Astrocyte (in vitro differentiated cells and primary cell): ENCODE measurements at regions not wholly inside any gene's neighbourhood (a gene's known extent, or its start where the extent isn't known, plus 50 kb on each side); places are given as distances from the start of the nearest gene placed in this dataset.

Source experiments
- DNase-seq: peaks from one replicate; pipeline ENCODE4 v3.0.0-alpha.2; 2010; ENCODE audit warnings: low read depth
- FAIRE-seq: peaks from 2 replicates; lab custom pipeline; 2011; peaks lifted over from hg19 to GRCh38; lab: Jason Lieb, UNC
- H2AFZ ChIP-seq: 2 replicates; pipeline ENCODE4 v1.6.0; 2012; ENCODE audit warnings: low read depth, low read length, inconsistent platforms
- H3K27ac ChIP-seq: 2 replicates; pipeline ENCODE4 v1.5.1; 2011; ENCODE audit warnings: low read depth, low read length, inconsistent platforms
- H3K27me3 ChIP-seq: 2 replicates; pipeline ENCODE4 v1.6.0; 2011; ENCODE audit warnings: low read length, inconsistent platforms; ENCODE audit not compliant: insufficient read depth
- H3K36me3 ChIP-seq: 2 replicates; pipeline ENCODE4 v1.5.1; 2011; ENCODE audit warnings: low read length, inconsistent platforms; ENCODE audit not compliant: insufficient read depth
- H3K4me1 ChIP-seq: 2 replicates; pipeline ENCODE4 v1.5.1; 2011; ENCODE audit warnings: low read length, inconsistent platforms; ENCODE audit not compliant: insufficient read depth
- H3K4me2 ChIP-seq: 2 replicates; pipeline ENCODE4 v1.6.0; 2012; ENCODE audit warnings: low read length, inconsistent platforms
- H3K4me3 ChIP-seq: 2 replicates; pipeline ENCODE4 v1.5.1; 2011; ENCODE audit warnings: low read depth, mild to moderate bottlenecking, low read length, inconsistent platforms; ENCODE audit not compliant: insufficient read depth
- H3K79me2 ChIP-seq: 2 replicates; pipeline ENCODE4 v1.6.0; 2012; ENCODE audit warnings: mild to moderate bottlenecking, low read length, inconsistent platforms; ENCODE audit not compliant: insufficient read depth
- H3K9ac ChIP-seq: 2 replicates; pipeline ENCODE4 v1.6.0; 2012; ENCODE audit warnings: mild to moderate bottlenecking, low read length, inconsistent platforms
- H3K9me3 ChIP-seq: 2 replicates; pipeline ENCODE4 v1.5.1; 2012; ENCODE audit warnings: low read depth, mild to moderate bottlenecking, low read length, inconsistent platforms; ENCODE audit not compliant: insufficient read depth
- H4K20me1 ChIP-seq: 2 replicates; pipeline ENCODE4 v1.6.0; 2012; ENCODE audit warnings: low read length, inconsistent platforms; ENCODE audit not compliant: insufficient read depth
- H3K27ac Mint-ChIP-seq: one replicate; pipeline ENCODE4 v1.8.0; 2021; ENCODE audit warnings: mild to moderate bottlenecking, mixed read lengths; ENCODE audit not compliant: unreplicated experiment
- H3K27me3 Mint-ChIP-seq: one replicate; pipeline ENCODE4 v1.8.0; 2021; ENCODE audit warnings: low read depth, mixed read lengths; ENCODE audit not compliant: unreplicated experiment
- H3K36me3 Mint-ChIP-seq: one replicate; pipeline ENCODE4 v1.8.0; 2021; ENCODE audit warnings: low read depth, mixed read lengths; ENCODE audit not compliant: unreplicated experiment
- H3K4me1 Mint-ChIP-seq: one replicate; pipeline ENCODE4 v1.8.0; 2021; ENCODE audit warnings: low read depth, mixed read lengths; ENCODE audit not compliant: unreplicated experiment
- H3K4me3 Mint-ChIP-seq: one replicate; pipeline ENCODE4 v1.8.0; 2021; ENCODE audit warnings: mild to moderate bottlenecking, moderate library complexity, mixed read lengths; ENCODE audit not compliant: unreplicated experiment
- H3K9me3 Mint-ChIP-seq: one replicate; pipeline ENCODE4 v1.8.0; 2021; ENCODE audit warnings: mild to moderate bottlenecking, mixed read lengths; ENCODE audit not compliant: unreplicated experiment
- CTCF ChIP-seq: IDR thresholded peaks from 2 replicates; pipeline ENCODE4 v1.5.1; 2011; ENCODE audit warnings: low read depth, mild to moderate bottlenecking, inconsistent platforms, low read length, moderate library complexity; ENCODE audit not compliant: insufficient read depth
- EZH2 ChIP-seq: IDR thresholded peaks from 2 replicates; pipeline ENCODE4 v1.6.1; 2012; ENCODE audit warnings: mild to moderate bottlenecking, low read length, inconsistent platforms; ENCODE audit not compliant: insufficient read depth

DNA sequence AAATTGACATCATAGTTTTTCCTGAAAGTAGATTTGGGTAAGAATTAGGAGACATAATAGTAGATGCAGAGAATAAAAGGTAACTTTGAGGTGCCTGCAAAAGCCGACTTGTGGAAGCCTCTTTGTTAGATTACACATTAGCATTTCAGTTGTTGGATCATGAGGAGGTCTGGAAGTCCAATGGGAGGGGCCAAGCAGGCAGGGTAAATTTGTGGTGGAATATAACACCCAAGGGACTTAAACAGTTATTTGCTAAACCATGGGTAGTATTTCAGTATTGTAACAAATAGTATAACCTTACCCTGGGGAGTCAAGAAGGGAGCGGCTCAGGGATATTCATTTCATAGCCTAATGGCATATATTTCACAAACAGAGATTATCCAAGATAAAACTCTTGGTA is 810.7 kb upstream of the AMOT start:
- no peak overlapping the region for H3K27ac Mint-ChIP-seq
- H3K36me3 Mint-ChIP-seq: no peaks in the 10 kb centered on the region
- H3K4me1 Mint-ChIP-seq: no peaks in the 10 kb centered on the region
- Histone ChIP-seq H3K9ac (no peak overlapping the region), H3K27me3 (no peaks in the 10 kb centered on the region), H3K36me3 (no peaks in the 10 kb centered on the region), H3K4me2 (no peak overlapping the region), H4K20me1 (no peaks in the 10 kb centered on the region), H3K79me2 (no peaks in the 10 kb centered on the region), H3K9me3 (no peaks in the 10 kb centered on the region), H2AFZ (no peak overlapping the region), H3K4me1 (no peaks in the 10 kb centered on the region), H3K4me3 (no peak overlapping the region), H3K27ac (no peak overlapping the region)
- FAIRE-seq: peak; percentile 76
- TF ChIP-seq CTCF (no peak), EZH2 (no peak)
- H3K27me3 Mint-ChIP-seq: no peaks in the 10 kb centered on the region
- DNase-seq: no peak
- H3K4me3 Mint-ChIP-seq: no peak overlapping the region
- H3K9me3 Mint-ChIP-seq: no peaks in the 10 kb centered on the region

DNA sequence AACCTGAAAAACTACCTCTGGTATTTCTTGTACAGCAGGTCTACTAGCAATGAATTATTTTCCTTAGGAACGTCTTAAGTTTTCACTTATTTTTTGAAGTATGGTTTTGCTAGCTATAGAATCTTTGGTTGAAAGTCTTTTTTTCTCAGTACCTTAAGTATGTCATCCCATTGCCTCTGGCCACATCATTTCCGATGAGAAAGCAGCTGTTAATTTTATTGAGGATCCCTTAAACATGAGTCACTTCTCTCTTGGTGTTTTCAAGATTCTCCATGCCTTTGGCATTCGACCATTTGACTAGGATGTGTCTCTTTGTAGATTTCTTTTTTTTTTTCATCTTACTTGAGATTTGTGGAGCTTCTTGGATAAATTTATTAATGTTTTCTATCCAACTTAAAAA is 803.8 kb upstream of the AMOT start:
- H3K4me1 Mint-ChIP-seq: peaks cover 3% of the 10 kb centered on the region
- Histone ChIP-seq H2AFZ (no peak overlapping the region), H4K20me1 (no peaks in the 10 kb centered on the region), H3K9ac (no peak overlapping the region), H3K4me3 (no peak overlapping the region), H3K79me2 (no peaks in the 10 kb centered on the region), H3K9me3 (no peaks in the 10 kb centered on the region), H3K4me2 (no peak overlapping the region), H3K4me1 (no peaks in the 10 kb centered on the region), H3K27me3 (no peaks in the 10 kb centered on the region), H3K36me3 (no peaks in the 10 kb centered on the region), H3K27ac (no peak overlapping the region)
- TF ChIP-seq EZH2: no peak
- no peak for TF ChIP-seq CTCF
- H3K4me3 Mint-ChIP-seq: no peak overlapping the region
- DNase-seq: peak; percentile 64
- no peak overlapping the region for H3K27ac Mint-ChIP-seq
- peak; percentile 98 for FAIRE-seq
- H3K36me3 Mint-ChIP-seq: no peaks in the 10 kb centered on the region
- no peaks in the 10 kb centered on the region for H3K27me3 Mint-ChIP-seq
- no peaks in the 10 kb centered on the region for H3K9me3 Mint-ChIP-seq

GRCh38 chrX:113634565-113634964 is 793.9 kb upstream of the AMOT start:
- Histone ChIP-seq H3K9ac (no peak overlapping the region), H3K4me3 (no peak overlapping the region), H2AFZ (no peak overlapping the region), H3K79me2 (no peaks in the 10 kb centered on the region), H3K36me3 (no peaks in the 10 kb centered on the region), H3K9me3 (no peaks in the 10 kb centered on the region), H4K20me1 (no peaks in the 10 kb centered on the region), H3K4me1 (no peaks in the 10 kb centered on the region), H3K27me3 (no peaks in the 10 kb centered on the region), H3K4me2 (no peak overlapping the region), H3K27ac (no peak overlapping the region)
- Mint-ChIP-seq H3K4me1 (no peaks in the 10 kb centered on the region), H3K36me3 (no peaks in the 10 kb centered on the region), H3K4me3 (no peak overlapping the region), H3K27me3 (no peaks in the 10 kb centered on the region), H3K27ac (no peak overlapping the region), H3K9me3 (no peaks in the 10 kb centered on the region)
- peak; percentile 95 for FAIRE-seq
- TF ChIP-seq CTCF: no peak
- no peak for TF ChIP-seq EZH2
- no peak for DNase-seq
